ENCODE measurements at regions not wholly inside any gene's neighbourhood (a gene's known extent, or its start where the extent isn't known, plus 50 kb on each side); places are given as distances from the start of the nearest gene placed in this dataset.

DNA sequence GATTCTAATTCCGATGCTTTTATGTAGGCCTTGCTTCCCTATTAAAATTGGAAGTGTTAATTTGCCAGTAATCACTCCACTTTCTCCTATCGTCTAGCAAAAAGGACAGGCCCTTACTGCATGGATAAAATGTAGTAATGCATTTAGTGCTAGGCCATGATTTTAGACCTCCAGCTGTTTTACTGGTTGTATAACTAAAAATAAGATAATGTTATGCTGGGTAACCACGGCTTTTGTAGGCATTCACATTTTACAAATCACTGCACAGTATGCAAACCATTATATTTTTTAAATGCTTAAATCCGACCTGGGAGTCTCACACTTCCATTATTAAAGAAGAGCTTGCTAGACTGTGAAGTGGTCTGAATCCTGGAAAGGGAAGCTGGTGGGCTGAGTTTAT lies 179.5 kb downstream of the TFAP2A start:
- DNase-seq = no peak

DNA sequence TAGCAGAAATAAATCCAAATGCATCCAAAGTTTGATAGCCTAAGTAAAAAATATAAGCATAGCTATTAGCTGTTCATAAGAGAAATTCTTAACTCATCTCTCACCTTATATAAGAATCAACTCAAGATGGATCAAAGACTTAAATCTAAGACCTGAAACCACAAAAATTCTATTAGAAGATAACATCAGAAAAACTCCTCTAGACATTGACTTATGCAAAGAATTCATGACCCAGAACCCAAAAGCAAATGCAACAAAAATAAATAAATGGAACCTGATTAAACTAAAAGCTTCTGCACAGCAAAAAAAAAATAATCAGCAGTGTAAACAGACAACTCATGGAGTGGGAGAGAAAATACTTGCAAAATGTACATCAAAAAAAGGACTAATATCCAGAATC lies 184.3 kb downstream of the TFAP2A start:
- no peak for DNase-seq

DNA sequence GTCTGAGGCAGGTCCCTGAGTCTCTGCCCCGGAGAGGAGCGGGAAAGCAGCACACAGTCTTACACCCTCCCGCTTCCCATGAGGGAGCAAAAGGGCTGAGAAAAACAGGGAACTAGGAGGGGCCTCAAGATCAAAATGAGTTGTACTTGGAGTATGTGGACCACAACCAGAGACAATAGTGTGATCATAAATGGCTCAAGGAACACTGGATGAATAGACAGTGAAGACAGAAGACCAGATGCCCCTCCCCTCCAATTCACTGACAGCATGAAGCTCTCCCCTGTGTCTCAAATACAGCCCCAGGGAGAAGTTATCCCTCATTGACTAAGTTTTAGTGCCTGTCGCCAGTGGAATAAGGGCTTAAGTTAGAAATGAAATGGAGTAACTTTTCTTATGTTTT lies 191.0 kb downstream of the TFAP2A start:
- DNase-seq = no peak

DNA sequence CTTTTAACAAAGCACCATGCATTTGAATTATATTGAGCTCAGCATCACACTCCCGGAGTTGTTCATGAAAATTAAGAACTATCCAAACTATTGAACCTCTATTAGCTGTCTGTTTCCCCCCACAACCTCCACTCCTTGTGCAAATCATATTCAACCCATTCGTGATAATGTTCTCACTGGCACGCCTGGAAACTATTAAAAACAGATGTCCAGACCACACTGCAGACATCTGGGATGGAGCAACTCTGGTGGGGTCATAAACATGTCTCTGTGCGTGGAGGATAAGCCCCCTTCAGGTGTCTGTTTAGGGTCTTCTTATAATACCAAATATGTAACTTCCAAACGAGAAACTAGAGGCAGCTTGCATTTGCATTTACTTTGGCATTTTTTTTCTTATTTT lies 193.7 kb downstream of the TFAP2A start:
- DNase-seq = no peak

DNA sequence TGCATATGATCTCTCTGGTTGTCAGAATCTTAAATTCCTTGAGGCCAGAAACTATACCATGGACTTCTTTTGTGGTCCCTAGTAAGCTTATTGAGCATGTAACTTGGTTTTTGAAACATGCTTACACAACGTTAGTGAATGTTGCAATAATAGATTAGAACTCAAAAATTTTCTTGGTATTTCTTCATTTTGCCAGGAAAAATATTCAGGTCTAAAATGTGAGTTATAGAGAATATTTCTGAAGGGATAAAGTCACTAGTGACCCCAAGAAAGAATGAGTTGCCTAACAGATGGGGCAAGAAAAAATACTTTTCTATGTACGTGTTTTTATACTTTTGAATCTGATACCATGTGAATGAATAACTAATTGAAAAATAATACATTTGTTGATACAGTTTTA lies 195.4 kb downstream of the TFAP2A start:
- DNase-seq = no peak

DNA sequence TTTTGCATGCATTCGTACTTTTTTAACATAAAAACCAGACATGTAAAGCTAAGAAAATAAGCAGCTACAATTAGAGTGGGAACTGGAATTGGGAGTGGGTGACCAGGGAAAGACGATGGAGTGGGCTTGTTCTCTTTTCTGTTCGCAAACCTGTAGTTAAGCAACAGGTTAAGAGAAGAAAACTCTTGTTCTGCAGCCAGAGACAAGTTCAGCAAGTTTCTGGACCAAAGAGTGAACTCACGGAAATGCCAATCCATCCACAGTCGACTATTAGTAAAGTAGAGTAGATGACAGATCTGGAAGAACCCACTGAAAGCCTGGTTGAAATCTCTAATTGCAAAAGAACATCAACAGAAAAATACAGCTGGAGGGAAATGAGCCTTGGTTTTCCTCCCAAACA lies 197.8 kb downstream of the TFAP2A start:
- no peak for DNase-seq

DNA sequence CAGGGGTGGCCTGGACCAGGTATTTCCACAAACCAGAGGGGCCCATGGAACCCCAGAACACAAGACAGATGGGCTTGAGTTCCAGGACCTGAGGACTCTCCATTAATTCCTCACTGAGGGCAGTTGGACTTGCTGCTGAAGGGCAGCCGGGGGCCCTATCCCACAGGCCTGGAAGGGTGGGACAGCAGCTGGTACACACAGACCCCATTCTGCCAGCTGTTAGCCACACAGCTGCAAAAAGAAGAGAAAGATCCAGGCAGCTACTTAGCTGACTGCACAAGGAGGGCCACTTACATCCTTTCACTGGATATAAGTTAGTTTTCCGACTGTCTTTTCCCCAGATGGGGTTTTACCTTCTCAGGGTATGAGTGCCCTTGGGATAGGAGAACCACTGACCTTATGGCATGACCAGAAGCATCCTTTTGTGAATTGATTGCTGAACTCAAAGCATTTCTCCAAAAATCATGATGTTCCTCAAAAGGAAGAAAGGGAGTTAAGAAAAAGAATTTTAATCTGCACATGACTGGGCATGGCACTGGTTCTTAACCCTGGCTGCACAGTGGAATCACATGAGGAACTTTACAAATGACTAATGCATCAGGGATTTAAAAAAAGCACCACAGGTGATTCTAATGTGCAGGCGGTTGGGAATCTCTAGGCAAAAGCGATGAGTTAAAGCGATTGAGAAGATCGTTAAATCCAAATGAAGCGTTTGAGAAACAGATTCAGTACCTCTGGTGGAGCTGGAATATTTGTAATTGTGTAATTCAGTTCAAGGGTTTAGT lies 199.4 kb downstream of the TFAP2A start:
- DNase-seq = no peak

DNA sequence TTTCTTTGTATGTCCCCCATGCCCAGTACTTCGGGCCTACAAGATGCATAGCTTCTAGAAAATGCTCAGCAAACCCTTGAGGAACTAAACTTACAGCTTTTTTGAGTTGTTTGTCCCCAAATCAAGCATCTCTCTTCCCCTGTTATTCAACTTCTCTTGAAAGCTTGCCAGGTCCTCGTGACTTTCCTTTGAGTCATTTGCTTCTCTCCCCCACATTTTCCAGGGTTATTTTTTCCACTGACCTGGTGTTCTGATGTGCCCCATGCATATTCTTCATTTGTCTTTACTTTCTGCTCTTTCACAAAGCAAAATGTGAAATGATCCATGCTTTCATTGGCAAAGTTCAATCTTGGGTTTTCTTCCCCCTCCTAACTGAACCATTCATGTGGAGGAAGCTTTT lies 204.8 kb downstream of the TFAP2A start:
- no peak for DNase-seq

DNA sequence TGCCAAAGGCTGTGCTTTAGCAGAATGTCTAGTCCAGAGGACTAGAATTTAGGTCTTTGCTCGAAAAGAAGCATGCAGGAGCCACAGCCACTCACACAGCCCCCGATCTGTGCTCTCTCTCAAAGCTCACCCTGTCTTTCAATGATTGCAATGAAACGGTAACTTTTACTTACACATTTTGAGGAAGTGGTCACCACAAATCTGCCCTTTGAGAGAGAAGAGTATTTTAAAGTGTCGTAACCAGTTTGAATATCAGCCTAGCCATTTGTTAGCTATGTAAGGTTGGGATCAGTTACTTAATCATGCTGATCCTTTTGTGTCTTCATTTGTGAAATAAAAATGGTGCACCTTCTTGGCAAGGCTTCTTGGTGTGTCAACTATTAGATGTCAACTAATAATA lies 209.0 kb downstream of the TFAP2A start:
- DNase-seq = no peak

DNA sequence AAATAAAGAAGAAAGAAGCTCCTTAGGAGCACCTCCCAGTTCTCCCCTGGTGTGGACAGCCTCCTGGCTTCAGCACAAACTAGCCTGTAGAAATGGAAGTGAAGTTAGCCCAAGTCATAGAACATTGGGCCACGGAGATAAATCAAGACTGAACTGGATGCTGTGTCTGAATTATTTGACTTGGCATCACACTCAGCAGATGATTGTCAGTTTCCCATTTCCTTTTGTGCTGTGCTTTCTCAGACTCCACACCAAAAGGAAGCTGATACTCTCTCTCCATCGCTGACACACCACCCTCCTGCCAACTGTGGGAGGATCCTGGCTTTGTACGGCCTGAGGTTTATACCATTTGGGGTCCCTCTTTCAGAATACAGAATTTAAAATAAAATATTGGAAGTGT lies 209.8 kb downstream of the TFAP2A start:
- no peak for DNase-seq

DNA sequence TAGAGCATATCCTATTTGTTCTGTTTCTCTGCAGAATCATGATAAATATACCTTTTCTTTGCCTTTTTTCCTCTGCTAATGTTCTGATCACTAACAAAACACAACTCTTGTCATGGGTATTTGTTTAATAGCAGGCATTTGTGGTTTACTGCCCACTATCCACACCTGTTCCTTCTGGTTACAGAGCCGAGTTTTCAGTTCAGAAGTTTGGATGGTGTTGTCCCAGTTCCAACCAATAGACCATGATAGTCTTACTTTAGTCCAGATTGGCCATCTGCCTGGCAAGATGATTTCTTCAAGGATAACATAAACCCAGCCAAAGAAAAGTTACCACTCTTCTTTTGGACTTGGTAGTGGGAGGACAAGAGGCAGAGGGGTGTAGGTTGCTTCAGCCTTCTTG lies 211.2 kb downstream of the TFAP2A start:
- DNase-seq = no peak

DNA sequence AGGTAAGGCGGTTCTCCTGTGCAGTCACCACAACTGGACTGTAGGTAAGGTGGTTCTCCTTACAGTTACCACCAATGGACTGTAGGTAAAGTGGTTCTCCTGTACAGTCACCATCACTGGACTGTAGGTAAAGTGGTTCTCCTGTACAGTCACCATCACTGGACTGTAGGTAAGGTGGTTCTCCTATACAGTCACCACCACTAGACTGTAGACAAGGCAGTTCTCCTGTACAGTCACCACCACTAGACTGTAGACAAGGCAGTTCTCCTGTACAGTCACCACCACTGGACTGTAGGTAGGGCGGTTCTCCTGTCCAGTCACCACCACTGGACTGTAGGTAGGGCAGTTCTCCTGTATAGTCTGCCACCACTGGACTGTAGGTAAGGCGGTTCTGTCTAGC lies 212.3 kb downstream of the TFAP2A start:
- no peak for DNase-seq

DNA sequence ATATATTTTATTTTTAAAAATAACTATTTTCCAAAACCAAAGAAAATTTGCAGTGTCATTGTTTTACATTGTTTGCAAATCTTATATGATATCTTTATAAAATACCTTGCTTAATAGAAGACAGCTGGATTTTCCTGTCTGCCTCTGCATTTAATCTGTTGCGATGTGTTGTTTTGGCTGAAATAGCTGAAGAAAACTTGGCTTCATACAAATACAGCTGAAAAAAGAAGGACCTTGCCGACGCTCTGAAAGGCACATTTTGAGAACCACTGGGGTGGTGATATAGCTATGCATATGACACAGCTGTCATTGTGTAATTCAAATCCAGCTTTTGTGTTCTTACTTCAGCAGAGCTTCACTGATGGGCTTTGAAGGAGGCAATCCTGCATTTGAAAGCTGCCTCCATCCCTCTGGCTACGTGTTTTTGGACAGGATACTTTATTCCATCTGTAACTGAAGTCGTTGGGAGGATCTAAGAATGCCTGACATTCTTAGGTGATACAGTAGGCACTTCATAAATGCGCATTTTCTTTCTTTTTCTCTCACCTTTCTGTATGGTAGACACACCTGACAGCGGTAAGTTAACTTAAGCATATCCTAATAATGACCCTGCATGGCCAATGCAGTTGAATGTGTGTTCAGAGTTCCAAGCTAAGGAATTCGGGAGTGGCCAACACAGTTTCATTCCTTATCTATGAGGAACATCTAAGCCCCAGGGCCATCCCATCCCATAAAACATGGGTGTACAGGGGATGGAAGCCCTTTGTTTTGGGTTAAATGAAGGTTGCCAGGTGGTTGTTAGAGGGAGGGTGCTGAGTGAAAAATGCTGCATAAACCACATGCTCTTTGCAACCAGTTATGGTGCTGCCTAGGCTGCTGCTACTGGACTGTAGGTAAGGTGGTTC lies 213.0 kb downstream of the TFAP2A start:
- DNase-seq = no peak

DNA sequence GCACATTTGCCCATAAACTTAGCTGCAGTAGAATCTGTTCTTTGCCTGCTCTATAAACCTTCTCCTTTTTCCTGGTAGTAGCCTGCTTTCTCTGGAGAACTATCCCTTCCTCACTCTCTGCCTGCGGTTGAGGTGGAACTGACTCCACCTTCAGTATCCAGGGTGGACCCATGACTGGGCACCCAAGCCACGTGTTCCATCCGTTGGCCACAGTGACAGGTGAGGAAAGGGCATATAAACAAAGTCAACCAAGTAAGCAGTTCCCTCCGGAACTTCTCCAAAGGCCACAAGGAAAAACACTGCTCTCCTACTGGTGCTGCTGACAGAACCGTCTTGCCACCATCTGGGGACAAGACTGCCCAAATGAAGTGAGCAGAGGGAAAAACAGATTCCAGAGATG lies 218.8 kb downstream of the TFAP2A start:
- no peak for DNase-seq

DNA sequence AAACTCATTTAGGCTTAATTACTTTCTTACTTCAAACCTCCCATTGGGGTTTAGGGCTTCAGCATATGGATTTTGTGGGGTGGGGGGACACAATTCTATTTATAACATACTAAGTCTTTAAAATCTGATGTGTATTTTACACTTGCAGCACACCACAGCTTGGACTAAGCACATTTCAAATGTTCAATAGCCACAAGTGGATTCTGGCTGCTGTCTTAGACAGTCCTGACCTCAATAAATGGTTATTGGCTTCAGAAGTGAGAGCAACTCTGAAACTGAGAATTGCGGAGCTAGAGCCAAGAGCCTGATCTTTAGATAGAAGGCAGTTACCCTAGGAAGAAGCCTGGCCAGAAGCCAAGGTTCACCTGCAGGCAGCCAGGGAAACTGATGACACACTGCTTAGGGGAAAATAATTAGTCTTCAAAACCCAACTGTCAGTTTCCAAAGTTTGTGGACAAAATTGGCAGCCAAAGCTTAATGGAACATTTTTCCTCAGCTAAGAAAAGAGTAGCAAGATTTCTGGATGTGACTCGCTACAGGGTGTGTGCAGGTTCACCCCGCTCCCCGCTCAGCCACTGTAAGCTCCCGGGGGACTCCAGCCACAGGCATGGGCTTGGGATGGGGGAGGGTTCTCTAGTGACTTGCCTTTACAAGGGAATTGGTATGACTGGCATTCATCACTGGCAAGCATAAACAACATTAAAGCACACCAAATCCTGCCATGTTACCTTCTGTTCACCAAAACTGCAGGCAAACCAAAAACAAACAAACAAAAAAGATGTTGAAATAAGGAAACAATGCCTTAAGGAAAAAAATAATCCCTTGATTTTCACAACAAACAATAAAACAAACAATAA lies 219.8 kb downstream of the TFAP2A start:
- DNase-seq = no peak

DNA sequence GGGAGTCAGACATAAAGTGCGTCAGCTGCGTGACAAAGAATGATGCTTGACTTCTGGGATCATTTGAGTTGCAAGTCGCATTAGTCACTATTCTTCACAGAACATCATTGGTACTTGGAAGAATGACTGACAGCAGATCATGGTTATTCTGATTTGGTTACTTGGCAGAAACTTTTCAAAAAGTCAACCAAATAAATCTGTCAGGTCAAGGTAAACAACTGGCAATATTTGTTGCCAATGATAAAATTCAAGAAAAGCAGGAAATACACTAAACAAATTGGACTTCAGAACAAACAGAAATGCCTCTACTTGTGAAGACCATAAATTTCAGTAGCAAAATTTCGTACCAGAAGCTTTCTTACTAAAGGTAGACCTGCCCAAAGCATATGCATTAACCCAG lies 221.6 kb downstream of the TFAP2A start:
- no peak for DNase-seq

DNA sequence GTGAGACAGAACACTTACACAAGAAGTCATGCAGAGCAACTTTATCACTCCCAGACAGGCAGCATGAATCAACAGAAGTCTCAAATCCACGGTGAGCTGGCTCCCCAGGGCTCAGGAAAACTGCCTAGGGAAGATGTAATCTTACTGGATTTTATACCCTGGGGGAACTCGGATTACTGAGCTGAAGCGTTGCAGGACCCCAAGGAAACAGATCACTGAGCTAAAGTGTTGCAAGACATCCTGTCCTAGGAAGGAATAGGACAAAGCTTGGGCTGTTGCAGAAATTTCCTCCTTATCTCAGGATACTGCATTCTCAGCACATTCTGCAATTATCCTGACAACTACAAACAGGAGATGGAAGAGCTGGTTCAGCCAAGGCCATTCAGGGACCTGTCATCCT lies 224.8 kb downstream of the TFAP2A start:
- DNase-seq = no peak

DNA sequence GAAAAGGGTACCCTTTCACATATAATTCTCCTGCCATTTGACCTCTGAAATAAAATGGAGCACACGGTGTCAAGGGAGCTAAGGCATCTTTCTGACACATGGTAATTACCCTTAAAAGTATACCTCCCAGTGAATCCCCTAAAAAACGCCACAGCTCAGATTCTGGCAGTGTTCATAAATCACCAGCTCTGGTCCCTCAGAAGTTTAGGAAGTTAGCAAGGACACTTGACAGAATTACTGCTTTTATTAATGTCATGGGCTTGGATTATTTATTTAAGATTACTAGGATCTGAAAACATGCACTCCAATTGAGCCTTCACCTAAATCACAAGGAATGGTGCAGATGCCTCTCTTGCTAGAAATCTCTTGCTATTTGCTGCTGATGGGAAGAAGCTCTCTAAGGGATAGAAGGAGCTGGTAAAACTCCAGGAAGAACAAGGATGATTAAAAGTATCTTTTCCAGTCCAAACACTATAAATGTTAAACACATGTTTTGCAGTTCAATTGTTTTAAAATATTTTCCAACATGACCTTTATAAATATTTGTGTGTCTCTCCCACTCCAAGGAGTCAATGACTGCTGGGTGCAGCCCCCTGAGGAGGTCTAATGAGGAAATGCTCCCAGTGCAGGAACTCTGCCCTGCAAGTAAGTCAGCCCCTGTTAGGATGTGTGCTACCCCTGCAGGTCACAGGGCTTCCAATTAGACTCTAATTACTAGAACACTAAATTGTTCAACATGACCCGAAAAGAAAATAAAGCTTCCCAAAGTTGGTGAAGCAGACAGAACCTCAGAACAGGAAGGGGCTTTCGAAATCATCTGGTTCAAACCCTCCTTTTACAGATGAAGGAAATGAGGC lies 230.3 kb downstream of the TFAP2A start:
- DNase-seq = no peak

DNA sequence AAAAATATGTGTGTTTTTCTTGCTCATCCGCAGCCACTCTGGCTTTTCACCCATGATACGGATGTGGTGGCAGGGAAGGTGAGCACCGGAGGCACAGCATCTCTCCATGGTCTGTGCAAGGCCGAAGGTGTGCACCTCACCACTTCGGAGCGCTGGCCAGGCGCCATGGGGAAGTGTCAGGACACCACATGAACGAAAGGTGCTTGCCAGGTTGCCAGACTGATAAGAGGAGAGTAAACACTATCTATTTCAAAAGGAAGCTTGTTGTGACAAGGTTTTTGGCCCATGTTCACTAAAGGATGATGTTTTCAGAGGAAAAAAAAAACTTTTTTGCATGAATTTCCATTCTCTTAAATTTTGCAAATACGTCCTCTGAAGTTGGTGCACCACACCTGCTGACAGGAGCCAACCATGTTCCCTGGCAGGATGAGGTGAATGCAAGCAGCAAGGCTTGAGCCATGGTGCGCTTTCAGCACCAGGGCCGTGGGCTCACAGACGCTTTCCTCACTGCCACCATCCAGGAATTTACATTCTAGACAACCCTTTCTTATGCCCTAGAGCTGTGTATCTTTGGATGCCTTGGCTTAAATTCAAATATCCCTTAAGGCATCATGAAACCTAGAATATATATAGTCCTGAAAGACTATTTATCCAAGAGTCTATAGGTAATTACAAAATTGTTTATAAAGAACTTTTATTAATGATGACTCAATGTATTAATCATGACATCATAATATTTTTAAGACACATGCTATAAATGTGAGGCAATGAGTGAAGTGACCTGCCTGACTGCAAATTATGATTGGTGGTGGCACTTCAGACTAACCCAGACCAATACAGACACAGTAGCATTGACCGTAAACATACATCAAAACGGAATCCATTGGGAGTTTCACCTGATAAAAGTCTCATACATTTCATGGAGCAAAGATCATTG lies 234.5 kb downstream of the TFAP2A start:
- DNase-seq = no peak

DNA sequence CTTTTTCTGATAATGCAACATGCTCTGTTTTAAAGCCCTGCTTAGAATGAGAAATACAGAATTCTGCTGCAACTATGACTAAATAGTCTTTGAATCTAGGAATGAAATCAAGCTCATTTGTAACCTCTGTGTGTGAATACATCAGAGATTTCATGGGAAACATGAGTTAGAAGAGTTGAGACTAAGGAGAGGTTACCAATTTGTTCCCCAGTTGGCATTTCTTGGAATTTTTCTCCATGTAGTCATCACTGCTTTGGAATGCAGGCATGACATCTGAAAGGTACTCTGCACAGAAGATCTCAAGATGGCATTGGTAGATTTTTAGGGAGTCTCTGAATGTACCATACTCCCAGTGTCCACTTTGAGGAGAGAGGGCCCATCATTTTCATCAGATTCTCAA lies 237.2 kb downstream of the TFAP2A start:
- DNase-seq = no peak

DNA sequence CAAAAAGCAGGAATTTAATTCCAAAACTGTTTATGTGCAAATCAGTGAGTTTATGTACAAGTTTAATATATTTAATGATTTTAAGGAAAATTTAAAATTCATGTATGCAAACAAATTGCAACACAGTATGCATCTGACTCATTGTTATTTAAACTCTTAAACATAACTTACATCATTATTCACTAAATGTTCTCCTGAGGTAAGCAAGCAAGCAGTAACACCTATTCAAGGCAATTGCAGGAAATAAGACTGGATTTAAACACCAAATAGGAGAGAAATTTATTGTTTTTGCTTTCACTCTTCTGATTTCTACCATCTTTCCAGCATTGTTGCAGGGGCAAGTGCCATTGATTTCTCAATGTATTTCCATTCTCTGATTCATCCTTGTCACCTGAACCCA lies 239.5 kb downstream of the TFAP2A start:
- no peak for DNase-seq
